HCT116 (cell line): ENCODE measurements at regions not wholly inside any gene's neighbourhood (a gene's known extent, or its start where the extent isn't known, plus 50 kb on each side); places are given as distances from the start of the nearest gene placed in this dataset.

ENCODE experiments used
- ATAC-seq: fragments of 200-7000 bp; cut with Tn5 transposase; 2 replicates; pipeline ENCODE4 v1.9.1; 2020; ENCODE audit warnings: mild to moderate bottlenecking, moderate library complexity
- BruUV-seq: library from RNA; stranded (reverse); fragments of 400-500 nt; replicated peaks from 2 replicates; lab custom pipeline; 2021; lab: Mats Ljungman, UMichigan
- CTCF ChIA-PET: fragments of 300-600 bp; sonication (Branson Sonifier 250); formaldehyde crosslinking; loops from one replicate; lab custom pipeline; 2021; ENCODE audit warnings: antibody characterized with exemption; lab: Charles Lee
- POLR2A ChIA-PET: fragments of 300-600, 350-600 bp; sonication (Branson Sonifier 250); formaldehyde crosslinking; loops from one replicate; lab custom pipeline; 2021; ENCODE audit warnings: antibody characterized with exemption; lab: Charles Lee
- RAD21 ChIA-PET, 2 experiments: fragments of 300-600 bp; sonication (Branson Sonifier 250); formaldehyde crosslinking; loops; one replicate each; lab custom pipeline; 2023; ENCODE audit warnings: low total read pairs in 2 of 2; ENCODE audit not compliant: uncharacterized antibody in 2 of 2, unreplicated experiment in 2 of 2, low non-redundant PET in 1 of 2; lab: Charles Lee
- DNase-seq: peaks from one replicate; pipeline ENCODE4 v3.0.0-alpha.2; 2010; ENCODE audit warnings: low read depth, low spot score
- H2AFZ ChIP-seq: fragments of 200-600 bp; shearing (Covaris generic), sonication (generic); 2 replicates; pipeline ENCODE4 v1.6.1; 2017; ENCODE audit warnings: low read depth, mixed run types, mixed read lengths, antibody characterized with exemption, low read length; ENCODE audit not compliant: poor library complexity, severe bottlenecking
- H3K27ac ChIP-seq: 2 replicates; pipeline ENCODE4 v1.5.1; 2012; ENCODE audit warnings: low read depth, low read length
- H3K27me3 ChIP-seq: fragments of 200-600 bp; sonication (generic); 2 replicates; pipeline ENCODE4 v1.6.1; 2016; ENCODE audit warnings: mixed run types, low read length, mixed read lengths; ENCODE audit not compliant: insufficient read depth
- H3K36me3 ChIP-seq, 2 experiments: fragments of 200-500 bp in 1 of 2; fragments of 200-600 bp in 1 of 2; sonication (Bioruptor generic) in 1 of 2; sonication (generic) in 1 of 2; 2 replicates each; pipeline versions ENCODE4 v1.5.1 to v1.6.1; 2014 to 2016; ENCODE audit warnings: low read length in 2 of 2, inconsistent platforms in 1 of 2, mixed read lengths in 1 of 2, mixed run types in 1 of 2; ENCODE audit not compliant: insufficient read depth in 2 of 2, control insufficient read depth in 1 of 2
- H3K4me1 ChIP-seq, 2 experiments: fragments of 200-600 bp in 1 of 2; sonication (generic) in 1 of 2; 2 replicates each; pipeline versions ENCODE4 v1.5.1 to v1.6.1; 2012 to 2017; ENCODE audit warnings: low read length in 2 of 2, inconsistent platforms in 1 of 2, mild to moderate bottlenecking in 1 of 2, mixed read lengths in 1 of 2, mixed run types in 1 of 2, moderate library complexity in 1 of 2; ENCODE audit not compliant: insufficient read depth in 2 of 2, control insufficient read depth in 1 of 2
- H3K4me2 ChIP-seq: fragments of 200-600 bp; sonication (generic); 2 replicates; pipeline ENCODE4 v1.6.1; 2017; ENCODE audit warnings: mixed run types, low read length, mixed read lengths
- H3K4me3 ChIP-seq, 2 experiments: fragments of 200-600 bp in 1 of 2; sonication (generic) in 1 of 2; replicated peaks in 1 of 2; 2 replicates each; pipeline ENCODE4 v1.5.1; 2011 to 2016; ENCODE audit warnings: low read length in 2 of 2, control low read depth in 1 of 2, low read depth in 1 of 2, mild to moderate bottlenecking in 1 of 2, mixed read lengths in 1 of 2, mixed run types in 1 of 2
- H3K79me2 ChIP-seq: fragments of 200-600 bp; sonication (generic); 2 replicates; pipeline ENCODE4 v1.6.1; 2017; ENCODE audit warnings: mild to moderate bottlenecking, mixed run types, low read length, moderate library complexity, mixed read lengths; ENCODE audit not compliant: insufficient read depth
- H3K9ac ChIP-seq: fragments of 200-600 bp; sonication (generic); 2 replicates; pipeline ENCODE4 v1.6.1; 2016; ENCODE audit warnings: low read length, mixed read lengths
- H3K9me2 ChIP-seq: fragments of 200-600 bp; sonication (generic), shearing (Covaris generic); 2 replicates; pipeline ENCODE4 v1.6.1; 2017; ENCODE audit warnings: mixed run types, mild to moderate bottlenecking, moderate library complexity; ENCODE audit not compliant: insufficient read depth
- H3K9me3 ChIP-seq, 2 experiments: fragments of 200-500 bp in 1 of 2; fragments of 200-600 bp in 1 of 2; sonication (Bioruptor generic) in 1 of 2; sonication (generic) in 1 of 2; 2 replicates each; pipeline ENCODE4 v1.6.1; 2014 to 2017; ENCODE audit warnings: low read length in 2 of 2, mixed read lengths in 2 of 2, inconsistent platforms in 1 of 2, low read depth in 1 of 2, mild to moderate bottlenecking in 1 of 2, mixed run types in 1 of 2, moderate library complexity in 1 of 2; ENCODE audit not compliant: control insufficient read depth in 1 of 2, insufficient read depth in 1 of 2
- H4K20me1 ChIP-seq: fragments of 200-600 bp; sonication (generic), shearing (Covaris generic); 2 replicates; pipeline ENCODE4 v1.6.1; 2017; ENCODE audit warnings: mixed run types, mild to moderate bottlenecking, moderate library complexity; ENCODE audit not compliant: insufficient read depth
- FOSL1 ChIP-seq: IDR thresholded peaks from 2 replicates; pipeline ENCODE4 v1.6.1; 2012; ENCODE audit warnings: low read depth
- MAX ChIP-seq: IDR thresholded peaks from 2 replicates; pipeline ENCODE4 v1.6.1; 2012
- POLR2AphosphoS5 ChIP-seq: IDR thresholded peaks from 2 replicates; pipeline ENCODE4 v1.6.1; 2011; ENCODE audit warnings: mild to moderate bottlenecking, low read depth, low read length, moderate library complexity
- REST ChIP-seq: IDR thresholded peaks from 2 replicates; pipeline ENCODE4 v1.6.1; 2012; ENCODE audit warnings: low read depth
- SIN3A ChIP-seq: IDR thresholded peaks from 2 replicates; pipeline ENCODE4 v1.6.1; 2012; ENCODE audit warnings: low read depth
- SRF ChIP-seq: IDR thresholded peaks from 2 replicates; pipeline ENCODE4 v1.6.1; 2012; ENCODE audit warnings: low read depth
- TCF7L2 ChIP-seq: IDR thresholded peaks from 2 replicates; pipeline ENCODE4 v1.7.0; 2011; ENCODE audit warnings: borderline replicate concordance, inconsistent platforms; ENCODE audit not compliant: insufficient read depth, insufficient read length; ENCODE audit errors: extremely low read depth
- YY1 ChIP-seq: IDR thresholded peaks from 2 replicates; pipeline ENCODE4 v1.6.1; 2011; ENCODE audit warnings: low read length, low read depth, moderate library complexity, mild to moderate bottlenecking; ENCODE audit not compliant: insufficient replicate concordance; ENCODE audit errors: extremely low read depth
- ZBTB33 ChIP-seq: IDR thresholded peaks from 2 replicates; pipeline ENCODE4 v1.6.1; 2011; ENCODE audit warnings: mild to moderate bottlenecking, low read length, moderate library complexity; ENCODE audit not compliant: insufficient replicate concordance; ENCODE audit errors: extremely low read depth
- ZFX ChIP-seq: fragments of 450-650 bp; IDR thresholded peaks from 2 replicates; pipeline ENCODE4 v1.6.1; 2017
- intact Hi-C: fragments of 100-400 bp; cut with micrococcal nuclease; formaldehyde crosslinking; loops from 2 replicates; pipeline ENCODE4 v1.10.0; 2022
- TF ChIP-seq, protein P1 (sequence below), 3 experiments: fragments of 200-600 bp in 1 of 3; sonication (generic) in 1 of 3; IDR thresholded peaks in 2 of 3; conservative IDR thresholded peaks in 1 of 3; 2 replicates each; pipeline ENCODE4 v1.5.1; 2012 to 2017; ENCODE audit warnings: low read depth in 2 of 3, low read length in 2 of 3, antibody characterized with exemption in 1 of 3, borderline replicate concordance in 1 of 3, control low read depth in 1 of 3, mild to moderate bottlenecking in 1 of 3, mixed read lengths in 1 of 3, mixed run types in 1 of 3, moderate library complexity in 1 of 3; ENCODE audit not compliant: insufficient read depth in 1 of 3

GRCh38 chr2:176483901-176484568 lies 214.8 kb downstream of the MTX2 start:
- ATAC-seq = no peak
- ChIA-PET POLR2A (no interaction called here), CTCF (interaction anchor here (1.6 kb wide), 1 partner anchor 29 kb away, joined by 4 read pairs; no protein-coding TSS in a partner anchor), RAD21 (no interaction called here)
- no peaks in the 10 kb centered on the region for H3K4me1 ChIP-seq
- no peak for DNase-seq
- no peaks in the 10 kb centered on the region for H3K9me2 ChIP-seq
- BruUV-seq = no TSS peak
- H3K79me2 ChIP-seq = no peaks in the 10 kb centered on the region
- H3K27me3 ChIP-seq = no peaks in the 10 kb centered on the region
- H3K9me3 ChIP-seq = no peaks in the 10 kb centered on the region
- H3K27ac ChIP-seq = no peak overlapping the region
- no peak overlapping the region for H2AFZ ChIP-seq
- H3K4me2 ChIP-seq = no peak overlapping the region
- H3K36me3 ChIP-seq = no peaks in the 10 kb centered on the region
- intact Hi-C loops = no loop called here
- H3K4me3 ChIP-seq = no peak overlapping the region
- H4K20me1 ChIP-seq = no peaks in the 10 kb centered on the region
- TF ChIP-seq ZBTB33 (no peak), SRF (no peak), TCF7L2 (no peak), YY1 (no peak), REST (no peak), POLR2AphosphoS5 (no peak), FOSL1 (no peak), ZFX (no peak), MAX (no peak), SIN3A (no peak)
- TF ChIP-seq, protein P1, sequence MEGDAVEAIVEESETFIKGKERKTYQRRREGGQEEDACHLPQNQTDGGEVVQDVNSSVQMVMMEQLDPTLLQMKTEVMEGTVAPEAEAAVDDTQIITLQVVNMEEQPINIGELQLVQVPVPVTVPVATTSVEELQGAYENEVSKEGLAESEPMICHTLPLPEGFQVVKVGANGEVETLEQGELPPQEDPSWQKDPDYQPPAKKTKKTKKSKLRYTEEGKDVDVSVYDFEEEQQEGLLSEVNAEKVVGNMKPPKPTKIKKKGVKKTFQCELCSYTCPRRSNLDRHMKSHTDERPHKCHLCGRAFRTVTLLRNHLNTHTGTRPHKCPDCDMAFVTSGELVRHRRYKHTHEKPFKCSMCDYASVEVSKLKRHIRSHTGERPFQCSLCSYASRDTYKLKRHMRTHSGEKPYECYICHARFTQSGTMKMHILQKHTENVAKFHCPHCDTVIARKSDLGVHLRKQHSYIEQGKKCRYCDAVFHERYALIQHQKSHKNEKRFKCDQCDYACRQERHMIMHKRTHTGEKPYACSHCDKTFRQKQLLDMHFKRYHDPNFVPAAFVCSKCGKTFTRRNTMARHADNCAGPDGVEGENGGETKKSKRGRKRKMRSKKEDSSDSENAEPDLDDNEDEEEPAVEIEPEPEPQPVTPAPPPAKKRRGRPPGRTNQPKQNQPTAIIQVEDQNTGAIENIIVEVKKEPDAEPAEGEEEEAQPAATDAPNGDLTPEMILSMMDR (IDR thresholded peaks at IDR 0.05 in 2 of 3, conservative IDR thresholded peaks at IDR 0.05 in 1 of 3; ENCODE audit: borderline replicate concordance in 1 of 3, insufficient read depth in 1 of 3, low read depth in 2 of 3, low read length in 2 of 3) = no peak
- H3K9ac ChIP-seq = no peak overlapping the region
